ENCODE measurements at regions not wholly inside any gene's neighbourhood (a gene's known extent, or its start where the extent isn't known, plus 50 kb on each side); places are given as distances from the start of the nearest gene placed in this dataset.

DNA sequence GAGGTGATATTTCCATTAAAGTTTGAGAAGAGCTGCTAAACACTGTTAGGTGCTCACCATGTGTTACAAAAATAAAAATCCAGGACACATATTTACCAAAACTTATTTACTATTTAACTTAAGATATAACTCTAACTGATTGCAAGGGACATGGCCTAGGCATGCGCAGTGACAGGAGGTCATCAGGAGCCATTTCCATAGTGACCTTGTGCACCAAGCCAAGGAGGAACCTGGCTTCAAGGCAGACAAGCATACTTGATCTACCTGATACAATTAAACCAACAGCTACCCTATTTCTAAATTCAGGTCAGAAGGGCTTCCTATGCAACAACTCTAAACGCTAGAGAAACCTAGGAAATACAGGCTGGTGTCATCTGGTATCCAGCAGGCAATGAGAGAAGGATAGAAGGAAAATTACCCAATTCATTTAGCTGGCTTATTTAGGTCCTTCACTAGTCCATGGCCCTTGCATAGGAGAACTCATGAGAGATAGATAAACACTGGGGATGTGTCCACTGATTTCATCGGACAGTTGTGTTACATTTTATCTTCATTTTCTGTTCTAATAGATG, 134.4 kb downstream of the FOXB1 start:
- DNase-seq = no peak

DNA sequence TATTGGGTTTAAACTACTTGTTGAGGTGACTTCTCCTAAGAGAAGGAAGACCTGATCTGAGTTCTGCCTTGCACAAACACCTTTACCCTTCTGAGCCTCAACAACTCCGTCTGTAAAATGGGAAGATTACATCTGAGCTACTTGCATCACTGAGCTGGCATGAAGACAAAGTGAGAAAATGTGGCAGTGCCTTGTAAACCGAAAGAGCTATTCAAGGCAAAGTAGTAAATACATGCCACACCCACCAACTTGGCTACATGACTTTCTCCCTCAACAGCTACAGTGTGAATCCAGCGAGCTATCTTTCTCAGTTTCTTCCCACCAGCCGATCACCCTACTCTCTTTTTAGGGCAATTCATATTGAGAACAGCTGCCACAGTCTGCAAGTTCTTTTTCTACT, 148.3 kb downstream of the FOXB1 start:
- no peak for DNase-seq

DNA sequence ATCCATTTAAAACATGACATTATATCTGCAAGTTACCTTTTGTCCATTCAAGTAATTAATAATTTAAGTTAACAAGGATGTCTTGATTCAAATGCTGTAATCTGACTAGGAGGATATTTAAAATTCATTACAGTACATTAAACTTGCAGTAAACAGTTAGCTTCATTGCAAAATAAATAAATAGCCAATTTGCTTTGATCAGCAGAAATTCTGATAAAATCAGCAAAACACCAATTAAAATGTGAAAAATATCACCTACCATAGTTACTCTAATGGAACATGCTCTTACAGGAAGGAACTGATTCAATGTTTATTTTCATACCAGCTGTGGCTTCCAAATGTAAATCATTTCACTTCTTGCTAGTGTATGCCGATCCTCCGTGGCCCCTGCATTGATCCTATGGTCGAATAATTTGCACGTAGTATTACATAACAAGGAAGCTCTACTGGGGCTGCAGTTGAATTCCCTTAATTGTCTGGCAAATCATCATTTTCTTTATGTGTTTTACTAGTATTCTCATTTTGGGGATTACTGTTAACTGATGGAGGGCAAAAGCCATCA, 150.7 kb downstream of the FOXB1 start:
- DNase-seq = no peak

DNA sequence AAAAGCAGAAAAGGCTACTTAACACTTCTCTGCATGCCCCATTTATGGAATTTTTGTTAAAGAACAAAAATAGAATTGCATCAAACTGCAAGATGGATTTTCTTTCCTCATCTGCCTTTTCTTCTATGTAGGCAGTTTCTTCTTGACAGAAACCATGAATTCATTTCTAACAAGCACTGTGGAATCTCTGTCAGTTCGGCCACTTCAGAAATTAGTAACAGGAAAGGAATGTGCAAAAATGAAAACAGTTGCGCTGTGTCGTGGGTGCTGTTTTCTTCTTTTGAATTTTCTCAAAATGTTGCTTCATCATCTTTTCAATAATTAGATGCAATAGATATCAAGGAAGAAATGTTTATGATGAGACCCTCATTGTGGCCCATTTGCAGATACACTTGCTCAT, 151.6 kb downstream of the FOXB1 start:
- DNase-seq = no peak

DNA sequence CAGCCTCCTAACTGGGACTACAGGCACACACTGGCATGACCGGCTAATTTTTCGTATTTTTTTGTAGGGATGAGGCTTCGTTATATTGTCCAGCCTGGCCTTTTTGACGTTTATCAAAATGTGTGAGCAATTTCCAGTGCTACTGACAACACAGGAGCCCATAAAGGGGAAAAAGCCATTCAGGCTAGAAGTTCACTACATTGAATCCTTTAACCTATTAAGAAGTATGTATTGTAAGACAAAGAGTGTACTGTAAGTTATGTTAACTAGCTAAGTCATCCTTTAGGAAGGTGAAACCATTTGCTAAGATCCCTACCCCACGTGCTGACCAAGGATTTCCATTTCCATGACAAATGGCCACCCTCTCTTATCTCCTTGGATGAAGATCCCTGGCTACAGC, 156.8 kb downstream of the FOXB1 start:
- no peak for DNase-seq

DNA sequence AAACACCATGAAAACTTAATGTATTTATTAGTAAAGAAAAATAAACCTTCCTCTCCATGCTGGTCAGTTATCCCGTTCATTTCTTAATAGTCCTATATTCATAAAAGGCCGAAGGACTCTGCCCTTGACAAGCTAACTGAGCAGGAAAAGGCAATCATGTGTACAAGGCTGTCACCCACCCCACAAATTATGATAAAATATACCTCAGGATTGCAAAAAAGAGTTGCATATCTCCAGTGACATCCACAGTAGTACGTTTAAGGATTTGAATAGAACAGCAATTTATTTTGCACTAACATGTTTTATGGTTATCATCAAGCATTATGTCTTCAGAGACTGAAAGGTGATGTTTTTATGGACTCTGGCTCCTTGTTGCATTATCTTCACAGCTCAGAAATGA, 157.6 kb downstream of the FOXB1 start:
- DNase-seq = no peak

DNA sequence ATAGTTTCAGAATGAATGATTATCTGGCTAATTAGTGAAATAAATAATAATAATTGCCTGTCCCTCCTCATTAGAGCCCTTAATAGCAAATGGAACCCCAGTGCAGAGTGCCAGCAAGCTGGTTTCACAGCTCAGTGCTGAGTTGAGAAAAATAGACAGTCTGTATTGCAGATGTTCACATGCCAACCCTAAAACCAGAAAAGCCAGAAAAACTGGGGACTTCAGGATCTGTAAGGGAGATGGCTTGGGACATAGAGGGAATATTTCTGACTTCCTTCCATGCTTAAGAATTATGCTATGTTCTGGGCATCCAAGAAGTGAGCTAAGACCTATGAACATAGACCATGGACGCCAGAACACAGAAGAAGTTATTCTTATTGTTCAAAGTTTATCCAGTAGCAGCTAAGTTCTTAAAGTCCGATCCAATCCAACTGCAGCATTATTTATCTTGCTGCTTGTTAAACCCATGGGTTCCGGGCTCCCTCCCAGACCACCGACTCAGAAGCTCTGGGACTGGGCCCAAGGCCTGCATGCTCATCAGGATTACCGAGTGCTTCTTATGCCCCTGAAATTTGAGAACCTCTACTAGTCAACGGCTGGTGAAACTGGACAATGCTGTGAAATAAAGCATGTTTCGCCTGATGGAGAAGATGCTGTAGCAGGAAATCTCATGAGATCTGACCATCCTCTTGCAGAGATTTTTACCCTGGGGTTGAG, 158.3 kb downstream of the FOXB1 start:
- DNase-seq = no peak

DNA sequence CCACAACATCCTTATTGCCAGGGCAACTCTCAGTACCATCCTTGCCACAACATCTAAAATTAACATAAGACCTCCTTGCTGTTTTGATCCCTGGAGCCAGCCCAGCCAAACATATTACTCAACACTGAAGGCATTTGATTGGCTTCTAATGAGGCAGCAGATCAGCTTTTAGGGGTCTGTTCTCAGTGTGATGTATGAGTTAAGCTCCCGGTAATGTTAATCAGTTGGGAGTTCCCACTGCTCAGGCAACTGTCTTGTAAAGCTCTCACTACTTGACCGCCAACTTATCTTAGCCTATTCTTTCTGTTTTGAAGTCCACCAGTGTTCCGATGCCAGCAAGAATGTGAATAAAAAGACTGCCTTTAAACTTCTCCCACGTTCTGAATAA, 158.9 kb downstream of the FOXB1 start:
- no peak for DNase-seq

DNA sequence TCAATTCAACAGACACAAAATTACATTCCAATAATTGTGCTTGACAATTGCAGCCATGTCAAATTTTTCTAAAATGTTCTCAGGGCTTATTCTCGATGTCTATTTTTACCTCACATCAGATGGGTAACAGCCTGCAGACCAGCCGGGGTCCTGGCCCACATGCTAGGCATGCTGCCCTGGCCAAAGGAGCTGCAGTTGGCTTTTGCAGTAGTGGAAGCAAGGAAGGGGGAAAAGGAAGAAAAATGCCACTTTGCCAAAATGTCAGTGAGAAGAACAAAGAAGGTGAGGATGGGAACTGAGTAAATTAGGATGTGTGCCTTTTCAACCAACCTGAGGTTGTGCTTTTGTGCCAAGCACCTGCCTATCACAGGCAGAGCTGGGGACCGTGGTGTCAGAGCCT, 161.0 kb downstream of the FOXB1 start:
- no peak for DNase-seq

DNA sequence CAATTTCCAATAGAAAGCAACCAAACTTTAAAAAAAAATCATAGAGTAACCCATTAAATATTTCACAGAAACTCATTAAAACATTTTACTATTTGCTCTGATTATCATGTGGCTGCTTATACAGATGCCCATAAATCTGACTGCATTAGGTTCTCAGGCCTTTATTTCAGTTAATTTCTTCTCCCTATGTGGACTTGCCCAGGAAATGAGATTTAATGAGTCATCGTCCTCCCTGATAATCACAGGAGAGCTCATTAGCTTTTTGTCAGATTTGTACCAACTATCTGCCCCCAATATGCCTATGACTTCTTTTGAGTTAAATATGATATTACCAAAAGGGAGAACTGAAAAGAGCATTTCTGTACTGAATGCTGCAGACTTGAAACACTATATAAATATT, 168.0 kb downstream of the FOXB1 start:
- DNase-seq = no peak

DNA sequence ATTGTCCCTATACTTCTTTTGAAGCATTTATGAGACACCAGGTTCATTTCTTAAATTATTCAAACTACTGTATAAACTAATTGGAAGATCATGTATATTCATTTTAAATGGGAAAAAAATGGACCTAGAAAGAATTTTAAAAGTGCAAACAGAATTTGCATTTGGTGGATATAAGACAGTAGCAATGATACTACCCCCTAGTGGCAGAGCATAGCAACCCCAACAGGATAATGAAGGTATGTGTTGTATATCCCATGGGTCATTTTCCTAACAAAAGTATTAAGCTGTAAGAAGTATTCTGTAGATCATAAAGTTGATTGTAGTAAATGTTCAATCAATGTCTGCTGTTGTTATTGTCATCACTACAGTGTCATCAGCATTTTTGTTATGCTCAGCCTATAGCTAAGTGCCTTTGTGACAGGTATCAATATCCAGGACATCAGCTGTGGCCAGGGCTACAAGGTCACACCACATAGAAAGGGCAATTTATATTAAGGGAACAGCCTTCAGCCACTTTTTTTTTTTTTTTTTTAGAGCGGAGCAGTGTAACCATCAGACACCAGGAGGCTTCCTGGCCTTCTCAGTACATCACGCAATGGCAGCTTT, 175.8 kb downstream of the FOXB1 start:
- DNase-seq = peak; percentile 11 to 75 (median 23)

DNA sequence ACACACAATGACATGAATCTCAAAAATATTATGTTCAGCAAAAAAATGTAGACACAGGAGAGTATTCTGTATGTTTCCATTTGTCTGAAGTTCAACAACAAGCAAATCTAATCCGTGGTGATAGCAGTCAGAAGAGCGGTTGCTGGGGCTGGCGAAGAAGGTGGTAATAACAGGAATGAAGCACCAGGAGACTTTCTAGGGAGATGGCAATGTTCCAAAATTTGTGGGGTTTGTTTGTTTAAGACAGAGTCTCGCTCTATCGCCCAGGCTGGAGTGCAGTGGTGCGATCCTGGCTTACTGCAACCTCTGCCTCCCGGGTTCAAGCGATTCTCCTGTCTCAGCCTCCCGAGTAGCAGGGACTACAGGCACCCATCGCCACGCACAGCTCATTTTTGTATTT, 177.8 kb downstream of the FOXB1 start:
- DNase-seq = peak in 1 of 3 experiments; percentile 51

DNA sequence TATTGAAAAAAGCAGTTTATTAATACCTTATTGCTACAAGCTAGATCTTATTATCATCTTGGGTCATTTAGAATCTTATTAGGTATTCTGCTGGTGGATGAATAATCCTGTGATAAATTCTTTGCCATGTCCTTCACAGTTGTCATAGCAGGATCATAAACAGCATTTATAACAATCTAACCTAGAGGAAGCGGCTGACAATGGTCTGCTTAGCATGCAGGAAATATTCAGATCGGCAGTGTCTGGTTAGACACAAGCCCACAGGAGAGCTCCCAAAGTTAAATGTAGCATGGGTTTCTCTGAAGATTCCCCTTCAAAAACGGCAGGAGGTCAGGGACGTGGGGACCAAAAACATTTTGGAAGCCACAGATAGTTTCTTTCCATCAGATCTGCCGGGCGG, 179.3 kb downstream of the FOXB1 start:
- no peak for DNase-seq

DNA sequence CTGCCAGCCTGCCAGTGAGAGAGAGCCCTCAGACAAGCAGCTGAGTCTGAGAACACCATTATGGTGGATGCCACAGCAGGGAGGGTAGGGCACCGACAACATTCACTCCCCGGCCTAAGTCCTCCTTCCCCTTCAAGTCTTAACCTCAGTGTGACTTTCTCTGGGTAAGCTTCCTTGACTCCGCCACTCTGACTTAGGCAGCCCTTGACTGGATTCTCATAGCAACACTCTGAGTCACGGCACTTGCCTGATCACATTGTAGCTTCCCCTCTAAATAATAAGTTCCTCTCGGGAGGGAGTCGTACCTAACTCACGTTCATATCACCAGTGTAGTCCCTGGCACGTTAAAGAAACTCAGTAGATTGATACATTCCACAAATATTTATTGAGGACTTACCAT, 180.5 kb downstream of the FOXB1 start:
- no peak for DNase-seq

DNA sequence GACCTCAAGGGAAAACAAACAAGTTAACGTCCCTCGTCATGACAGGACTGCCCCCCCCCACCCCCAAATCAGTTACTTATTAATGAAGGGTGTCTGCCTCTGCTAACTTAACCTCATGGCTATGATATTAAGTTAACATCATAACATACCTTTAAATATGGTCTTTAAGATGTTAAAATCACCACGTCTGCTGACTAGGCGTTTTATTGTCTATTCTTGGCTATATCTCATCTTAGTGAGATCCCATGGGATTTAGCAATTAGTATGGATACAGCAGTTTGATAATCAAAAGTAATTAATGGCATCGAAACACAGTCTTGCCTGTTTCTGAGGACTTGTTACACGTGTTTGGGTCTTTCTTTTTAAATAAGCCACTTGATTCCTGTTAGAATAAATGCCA, 186.9 kb downstream of the FOXB1 start:
- DNase-seq = no peak

DNA sequence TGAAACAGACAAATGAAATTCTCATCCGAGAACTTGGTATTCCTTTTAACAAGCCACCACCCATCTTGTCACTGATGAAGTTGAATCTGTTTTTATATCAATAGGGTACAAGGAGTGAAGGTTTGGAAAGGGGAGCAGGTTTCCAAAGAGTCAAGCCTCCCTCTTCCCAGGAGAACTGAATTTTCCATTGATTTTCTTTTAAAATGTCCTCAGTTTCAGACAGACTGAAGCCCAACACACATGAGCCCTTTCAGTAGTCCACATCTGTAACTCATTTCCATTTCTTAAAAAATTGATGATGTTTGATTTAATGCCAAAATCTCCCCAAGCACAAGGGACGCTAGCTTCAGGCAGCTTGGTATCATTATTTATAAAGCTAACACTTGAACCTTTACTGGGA, 187.7 kb downstream of the FOXB1 start:
- DNase-seq = no peak

DNA sequence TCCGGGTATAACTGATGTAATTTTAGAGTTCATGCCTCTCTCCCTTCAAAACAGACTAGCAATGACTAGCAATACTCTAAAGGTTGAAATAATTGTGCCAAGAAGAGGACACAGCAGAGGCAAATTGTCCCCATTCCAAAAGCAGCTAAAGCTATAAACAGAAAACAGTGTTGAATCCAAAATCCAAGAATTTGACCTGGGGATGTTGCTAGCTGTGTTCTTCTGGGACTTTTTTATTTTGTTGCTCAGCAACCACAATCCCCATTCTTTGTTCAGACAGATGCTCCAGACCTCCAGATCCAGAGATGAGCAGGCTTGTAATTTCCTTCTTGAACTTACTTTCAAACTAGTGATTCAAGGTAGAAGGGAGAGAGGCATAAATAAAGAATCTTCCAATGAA, 191.5 kb downstream of the FOXB1 start:
- no peak for DNase-seq

DNA sequence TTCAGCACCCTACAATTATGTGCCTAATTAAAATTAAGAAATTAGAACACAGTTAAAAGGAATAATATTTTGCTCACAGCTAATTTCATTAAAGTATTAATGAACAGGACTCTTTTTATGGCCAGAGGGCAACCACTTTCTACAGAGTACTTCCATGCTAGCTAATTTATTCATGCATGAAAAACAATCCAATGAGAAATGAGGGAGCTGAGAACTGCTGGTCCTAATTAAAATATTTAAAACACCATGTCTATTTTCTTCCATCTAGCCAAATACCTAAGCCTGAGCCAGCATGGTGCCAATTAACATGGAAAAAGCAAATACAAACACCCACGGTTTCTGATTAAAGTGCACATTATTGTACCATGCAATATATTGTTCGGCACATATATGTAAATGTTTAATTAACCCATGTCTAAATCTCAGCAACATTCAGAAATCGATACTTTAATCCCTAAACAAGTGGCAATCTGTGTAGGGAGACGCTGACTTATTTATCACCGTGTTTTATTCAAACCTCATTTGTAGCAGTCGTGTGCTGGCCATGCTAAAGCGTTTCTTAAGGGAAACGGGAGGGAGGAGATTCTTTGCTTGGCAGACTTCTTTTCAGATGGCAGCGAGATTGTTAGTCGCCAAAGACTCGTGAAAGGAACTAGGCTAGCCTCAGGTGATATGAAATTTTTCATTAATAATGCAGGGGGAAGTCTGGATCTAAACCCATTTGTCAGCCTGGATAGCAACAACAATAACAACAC, 193.5 kb downstream of the ANXA2 start:
- DNase-seq = no peak

DNA sequence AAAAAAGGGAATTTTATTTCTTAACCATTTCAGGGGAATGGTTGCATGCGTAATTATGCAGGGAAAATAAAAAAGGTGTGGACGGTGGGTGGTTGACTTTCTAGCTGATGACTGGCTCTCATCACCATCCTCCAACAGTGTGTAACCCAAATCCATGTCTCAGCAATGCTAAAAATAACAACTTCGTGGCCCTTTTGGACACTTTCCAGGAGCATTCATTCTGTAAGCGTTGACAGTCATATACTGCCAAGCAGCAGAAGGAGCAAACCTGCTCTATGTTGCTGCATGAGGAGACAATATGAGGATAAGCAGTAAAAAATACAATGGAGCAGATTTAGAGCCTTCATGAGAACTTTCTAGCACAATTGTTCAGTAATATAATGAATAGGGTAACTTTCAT, 189.1 kb downstream of the ANXA2 start:
- DNase-seq = peak in 1 of 3 experiments; percentile 50

DNA sequence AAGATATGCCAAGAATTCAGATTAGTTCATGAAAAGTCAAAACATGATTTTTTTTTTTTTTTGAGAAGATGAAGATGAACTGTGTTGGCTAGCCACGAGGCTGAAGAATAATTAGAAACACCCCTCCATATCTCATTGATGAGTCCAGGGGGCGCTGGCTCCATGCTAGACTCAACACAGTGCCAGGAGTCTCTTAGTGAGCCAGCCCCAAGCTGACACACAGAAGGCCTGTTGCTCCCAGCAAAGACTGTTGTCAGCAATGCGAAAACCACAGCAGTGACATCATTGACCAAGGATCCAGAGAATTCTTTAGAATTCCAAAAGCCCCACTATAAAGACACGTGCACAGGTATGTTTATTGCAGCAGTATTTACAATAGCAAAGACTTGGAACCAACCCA, 185.2 kb downstream of the ANXA2 start:
- DNase-seq = no peak

DNA sequence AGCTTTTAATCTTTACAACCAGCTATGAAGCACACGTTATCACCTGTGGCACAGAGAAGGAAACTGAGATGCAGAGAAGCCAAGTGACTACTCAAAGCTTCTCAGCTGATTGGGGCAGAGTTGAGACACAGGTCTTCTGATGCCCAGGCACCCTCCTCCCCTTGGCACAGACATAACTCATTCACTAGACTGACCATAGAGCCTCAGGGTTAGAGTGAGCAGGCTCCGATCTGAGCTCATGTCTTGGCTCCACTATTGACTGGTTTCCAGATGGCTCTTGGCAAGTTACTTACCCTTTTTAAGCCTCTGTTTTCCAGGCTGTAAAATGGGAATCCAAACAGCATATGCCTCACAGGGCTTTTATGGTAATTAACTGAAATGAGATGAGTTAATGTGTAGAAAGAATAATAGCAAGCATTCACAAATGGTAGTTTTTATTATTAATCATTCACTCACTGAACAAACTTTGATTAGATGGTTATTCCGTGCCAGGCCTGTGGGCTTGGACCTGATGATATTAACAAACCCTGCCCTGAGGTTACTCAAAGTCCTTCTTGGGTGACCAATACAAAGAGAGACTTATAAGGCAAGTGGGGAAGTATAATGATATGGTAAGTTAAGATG, 184.3 kb downstream of the ANXA2 start:
- no peak for DNase-seq

DNA sequence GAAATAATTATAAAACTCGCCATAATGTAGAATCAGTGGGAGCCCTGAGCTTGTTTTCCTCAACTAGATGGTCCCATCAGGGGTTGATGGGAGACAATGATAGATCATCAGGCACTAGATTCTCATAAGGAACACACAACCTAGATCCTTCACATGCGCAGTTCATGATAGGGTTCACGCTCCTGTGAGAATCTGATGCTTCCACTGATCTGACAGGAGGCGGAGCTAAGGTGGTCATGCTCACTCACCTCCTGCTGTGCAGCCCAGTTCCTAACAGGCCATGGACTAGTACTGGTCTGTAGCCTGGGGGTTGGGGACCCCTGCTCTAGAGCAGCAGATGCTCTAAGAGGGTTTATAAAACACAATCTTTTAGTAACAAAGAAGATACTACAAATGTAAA, 183.6 kb downstream of the ANXA2 start:
- DNase-seq = no peak

Data from NCI-H1417 (cell line).